ENCODE measurements at regions not wholly inside any gene's neighbourhood (a gene's known extent, or its start where the extent isn't known, plus 50 kb on each side); places are given as distances from the start of the nearest gene placed in this dataset.

DNA sequence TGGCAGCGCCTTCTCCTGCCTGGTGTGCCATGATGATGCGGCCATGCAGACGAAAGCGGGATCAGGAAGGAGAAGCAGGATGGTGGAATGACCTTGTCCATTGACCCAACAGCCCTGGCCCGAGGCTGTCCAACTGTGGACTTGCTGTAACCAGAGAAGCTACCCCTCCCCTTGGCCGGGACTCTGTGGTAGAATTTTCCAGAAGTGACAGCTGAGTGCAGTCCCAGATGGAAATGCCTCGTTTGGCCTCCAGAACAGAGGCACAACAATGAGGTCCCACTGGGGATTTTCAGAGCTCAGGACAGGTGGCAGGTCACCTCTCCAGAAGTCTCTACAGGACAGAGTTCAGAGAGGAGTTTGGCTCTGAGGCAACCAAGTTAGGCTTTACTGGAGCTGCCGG lies 299.2 kb upstream of the CDH4 start:
- Histone ChIP-seq H3K36me3 (no peaks in the 10 kb centered on the region), H3K27ac (no peak overlapping the region), H3K4me3 (no peak overlapping the region), H3K4me1 (no peaks in the 10 kb centered on the region), H3K27me3 (peaks cover 17% of the 10 kb centered on the region; the same call in 1 of the 2 replicates), H3K9me3 (replicated peaks) (no peaks in the 10 kb centered on the region)
- DNase-seq: no peak

DNA sequence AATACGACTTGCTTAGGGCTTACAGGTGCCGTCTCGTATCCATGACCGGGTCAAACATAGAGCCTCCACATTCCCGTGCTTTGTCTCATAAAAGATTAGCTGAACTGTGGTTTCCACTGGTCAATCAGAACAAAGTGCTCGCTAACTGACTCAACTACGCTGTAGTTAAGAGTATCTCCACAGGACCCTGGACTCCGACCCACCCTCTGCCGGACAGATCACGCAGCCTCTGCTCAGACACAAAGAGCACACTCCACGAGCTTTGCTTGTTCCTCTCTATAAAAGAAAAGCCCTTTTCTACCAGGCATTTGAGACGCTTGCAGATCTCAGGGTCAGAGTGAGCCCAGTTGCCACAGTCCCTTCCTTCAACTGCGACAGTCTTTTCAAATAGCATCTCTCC lies 298.7 kb upstream of the CDH4 start:
- no peak overlapping the region for H3K4me3 ChIP-seq
- H3K36me3 ChIP-seq: no peaks in the 10 kb centered on the region
- DNase-seq: no peak
- no peaks in the 10 kb centered on the region for H3K9me3 ChIP-seq (replicated peaks)
- peaks cover 17% of the 10 kb centered on the region; the same call in 1 of the 2 replicates for H3K27me3 ChIP-seq
- no peak overlapping the region for H3K27ac ChIP-seq
- H3K4me1 ChIP-seq: no peaks in the 10 kb centered on the region

DNA sequence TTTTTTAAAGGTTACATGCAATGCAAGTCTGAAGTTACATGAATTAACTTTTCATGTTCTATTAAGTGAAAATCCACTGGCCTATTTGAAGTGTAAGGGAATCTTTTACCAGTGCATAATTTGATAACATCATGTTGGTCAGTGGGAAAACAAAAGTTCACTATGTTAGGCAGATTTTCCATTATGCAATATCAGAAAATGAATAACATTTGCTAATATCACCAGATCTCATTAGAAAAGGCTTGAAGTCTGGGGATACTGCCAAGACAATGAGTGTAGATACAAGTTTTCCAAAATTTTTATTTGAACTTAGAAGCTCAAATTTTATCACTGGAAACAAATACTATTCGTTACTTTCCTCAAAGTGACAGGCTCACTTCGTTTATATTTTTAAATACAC lies 296.4 kb upstream of the CDH4 start:
- H3K27ac ChIP-seq: no peak overlapping the region
- peaks cover 13% of the 10 kb centered on the region; the same call in 1 of the 2 replicates for H3K27me3 ChIP-seq

DNA sequence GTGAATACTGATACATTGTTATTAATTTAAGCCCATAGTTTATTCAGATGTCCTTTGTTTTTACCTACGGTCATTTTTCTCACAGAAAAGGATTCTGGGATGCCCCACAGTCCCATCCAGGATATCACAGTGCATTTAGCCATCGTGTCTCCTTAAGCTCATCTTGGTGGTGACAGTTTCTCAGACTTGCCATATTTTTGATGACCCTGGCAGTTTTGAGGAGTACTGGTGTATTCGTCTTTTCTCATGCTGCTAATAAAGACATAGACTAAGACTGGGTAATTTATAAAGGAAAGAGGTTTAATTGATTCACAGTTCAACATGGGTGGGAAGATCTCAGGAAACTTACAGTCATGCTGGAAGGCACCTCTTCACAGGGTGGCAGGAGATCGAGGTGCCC lies 295.9 kb upstream of the CDH4 start:
- Histone ChIP-seq H3K27me3 (peaks cover 8% of the 10 kb centered on the region; the same call in 1 of the 2 replicates), H3K9me3 (replicated peaks) (no peaks in the 10 kb centered on the region), H3K4me3 (no peak overlapping the region), H3K36me3 (no peaks in the 10 kb centered on the region), H3K4me1 (no peaks in the 10 kb centered on the region), H3K27ac (no peak overlapping the region)
- no peak for DNase-seq

More for the DNA sequence above, 296.4 kb upstream of the CDH4 start:
- Histone ChIP-seq H3K4me3 (no peak overlapping the region), H3K9me3 (replicated peaks) (no peaks in the 10 kb centered on the region), H3K4me1 (no peaks in the 10 kb centered on the region), H3K36me3 (no peaks in the 10 kb centered on the region)
- no peak for DNase-seq

DNA sequence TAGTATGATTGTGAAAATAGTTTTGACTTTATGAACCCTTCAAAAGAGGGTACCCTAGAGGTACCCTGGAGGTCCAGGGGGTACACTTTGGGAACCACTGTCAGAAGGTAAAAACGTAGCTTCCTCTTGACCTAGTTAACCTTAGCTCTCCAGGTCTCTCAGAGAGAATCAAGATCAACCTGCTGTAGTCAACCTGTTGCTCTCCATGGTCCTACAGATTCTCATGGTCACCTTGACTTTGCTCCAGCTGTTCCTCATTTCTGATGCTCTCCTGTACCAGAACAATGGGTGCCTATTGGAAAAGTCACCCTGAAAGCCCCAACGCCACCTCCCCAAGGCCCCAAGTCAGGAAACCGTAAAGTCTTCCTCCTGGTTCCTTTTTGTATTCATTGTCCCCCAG lies 294.4 kb upstream of the CDH4 start:
- Histone ChIP-seq H3K9me3 (replicated peaks) (no peaks in the 10 kb centered on the region), H3K27ac (no peak overlapping the region), H3K36me3 (no peaks in the 10 kb centered on the region), H3K27me3 (peaks cover 9% of the 10 kb centered on the region; the same call in 1 of the 2 replicates), H3K4me1 (no peaks in the 10 kb centered on the region), H3K4me3 (no peak overlapping the region)
- no peak for DNase-seq

DNA sequence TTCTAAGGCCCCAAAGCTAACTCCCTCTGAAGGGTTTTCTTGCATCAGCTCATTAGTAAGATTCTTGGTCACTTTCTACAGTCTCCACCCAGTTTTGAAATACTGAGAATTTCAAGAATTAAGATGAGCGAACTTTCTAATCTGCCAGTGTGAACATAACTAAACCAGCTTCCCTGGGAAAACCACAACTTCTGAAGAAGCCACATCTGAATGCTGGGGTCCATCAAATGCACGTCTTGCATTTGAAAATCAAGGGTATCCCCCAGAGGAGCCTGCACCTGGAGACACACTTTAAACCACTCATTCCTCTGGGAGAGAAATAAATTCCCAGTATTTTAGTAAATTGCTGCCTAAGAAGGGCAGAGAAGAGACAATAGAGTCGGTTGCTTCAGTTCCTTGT lies 292.1 kb upstream of the CDH4 start:
- DNase-seq: no peak

DNA sequence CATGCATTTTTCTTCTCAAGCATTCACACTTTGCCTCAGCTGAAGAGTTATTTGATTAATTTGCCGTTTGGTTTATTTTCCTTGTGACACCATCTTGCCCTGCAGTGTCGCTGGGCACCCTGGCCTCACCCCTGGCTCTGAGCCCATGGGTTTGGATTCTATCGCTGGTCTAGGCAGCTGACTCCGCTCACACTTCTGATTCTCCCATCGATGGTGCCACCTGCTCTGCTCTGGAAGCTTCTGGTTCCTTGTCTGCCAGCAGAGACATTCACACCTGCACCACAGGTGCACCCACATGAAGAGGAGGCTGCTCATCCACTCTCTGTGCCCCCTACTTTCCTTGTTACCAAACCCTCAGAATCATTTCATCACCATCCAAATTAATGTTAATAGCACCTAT lies 291.6 kb upstream of the CDH4 start:
- H3K4me3 ChIP-seq: no peak overlapping the region
- H3K27me3 ChIP-seq: peaks cover 4% of the 10 kb centered on the region; the same call in 1 of the 2 replicates
- H3K4me1 ChIP-seq: no peaks in the 10 kb centered on the region
- DNase-seq: no peak
- no peaks in the 10 kb centered on the region for H3K9me3 ChIP-seq (replicated peaks)
- no peak overlapping the region for H3K27ac ChIP-seq
- no peaks in the 10 kb centered on the region for H3K36me3 ChIP-seq

More for the DNA sequence above, 292.1 kb upstream of the CDH4 start:
- Histone ChIP-seq H3K4me1 (no peaks in the 10 kb centered on the region), H3K27ac (no peak overlapping the region), H3K9me3 (replicated peaks) (no peaks in the 10 kb centered on the region), H3K27me3 (peaks cover 4% of the 10 kb centered on the region; the same call in 1 of the 2 replicates), H3K36me3 (no peaks in the 10 kb centered on the region), H3K4me3 (no peak overlapping the region)

DNA sequence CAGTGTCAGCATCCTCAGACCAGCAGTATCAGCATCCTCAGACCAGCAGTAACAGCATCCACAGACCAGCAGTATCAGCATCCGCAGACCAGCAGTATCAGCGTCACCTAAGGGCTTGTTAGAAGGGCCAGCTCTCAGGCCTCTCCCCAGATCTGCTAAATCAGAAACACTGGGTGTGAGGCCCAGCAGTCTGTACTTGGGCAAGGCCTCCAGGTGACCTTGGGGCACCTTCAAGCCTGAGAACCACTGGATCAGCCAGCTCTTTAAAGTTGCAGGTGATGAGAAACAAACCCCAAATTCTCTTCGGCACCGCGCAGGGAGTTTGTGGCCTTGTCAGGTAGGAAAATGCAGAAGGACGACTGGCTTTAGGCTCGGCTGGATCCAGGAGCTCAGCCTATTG lies 290.5 kb upstream of the CDH4 start:
- Histone ChIP-seq H3K4me3 (no peak overlapping the region), H3K27me3 (peaks cover 8% of the 10 kb centered on the region; the same call in 1 of the 2 replicates), H3K27ac (no peak overlapping the region), H3K9me3 (replicated peaks) (no peaks in the 10 kb centered on the region), H3K4me1 (no peaks in the 10 kb centered on the region), H3K36me3 (no peaks in the 10 kb centered on the region)
- DNase-seq: no peak

DNA sequence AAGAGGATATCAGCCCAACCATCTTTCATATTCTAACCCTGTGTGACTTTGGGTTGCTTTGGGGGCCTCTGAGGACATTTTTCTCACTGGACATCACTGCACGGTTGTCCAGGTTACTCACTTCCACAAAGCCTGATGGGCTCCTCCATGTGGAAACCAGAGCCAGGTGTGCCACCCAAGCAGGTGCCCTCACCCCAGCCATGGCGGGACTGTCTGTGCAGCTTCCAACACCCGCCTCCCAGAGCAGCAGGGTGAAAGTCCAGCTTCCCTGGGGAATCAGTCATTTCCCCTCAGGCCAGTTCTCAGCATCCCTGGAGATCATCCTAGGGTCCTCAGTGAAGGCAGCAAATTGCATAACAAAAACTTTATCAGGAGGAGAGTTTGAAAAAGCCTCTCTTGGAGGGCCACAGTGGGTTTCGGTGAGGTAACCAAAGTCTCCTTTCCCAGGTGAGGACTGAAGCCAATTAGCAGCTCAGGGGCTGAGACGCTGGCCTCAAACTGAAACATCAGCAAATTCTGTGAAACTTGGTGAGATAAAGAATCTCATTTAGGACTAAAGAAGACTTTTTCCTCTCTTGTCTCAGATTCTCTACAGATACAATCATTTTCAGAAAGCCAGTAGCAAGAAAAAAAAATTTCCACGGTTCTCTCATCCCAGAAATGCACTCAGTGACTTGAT lies 289.6 kb upstream of the CDH4 start:
- H3K36me3 ChIP-seq: no peaks in the 10 kb centered on the region
- no peaks in the 10 kb centered on the region for H3K4me1 ChIP-seq
- H3K4me3 ChIP-seq: no peak overlapping the region
- no peaks in the 10 kb centered on the region for H3K9me3 ChIP-seq (replicated peaks)
- no peak overlapping the region for H3K27ac ChIP-seq
- DNase-seq: no peak
- peaks cover 13% of the 10 kb centered on the region; the same call in 1 of the 2 replicates for H3K27me3 ChIP-seq

DNA sequence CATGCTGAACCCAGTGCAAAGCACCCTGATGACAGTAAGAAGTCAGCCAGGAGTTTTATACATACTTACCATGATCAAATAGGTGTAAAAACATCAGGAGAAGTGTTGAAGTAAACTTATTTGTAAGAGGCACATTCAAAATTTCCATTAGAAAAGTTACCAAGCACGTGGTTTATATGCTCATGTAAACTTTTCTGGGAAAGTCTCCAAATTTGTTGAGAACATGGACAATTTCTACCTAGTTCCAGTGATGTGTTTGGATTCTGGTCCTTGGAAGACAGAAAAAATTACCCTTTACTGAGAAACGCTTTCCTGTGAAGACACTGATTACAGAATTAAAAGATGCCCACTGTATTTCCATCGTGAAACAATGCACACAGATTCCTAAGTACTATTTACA lies 288.9 kb upstream of the CDH4 start:
- peaks cover 13% of the 10 kb centered on the region; the same call in 1 of the 2 replicates for H3K27me3 ChIP-seq
- no peak overlapping the region for H3K4me3 ChIP-seq
- DNase-seq: no peak
- no peak overlapping the region for H3K27ac ChIP-seq
- no peaks in the 10 kb centered on the region for H3K36me3 ChIP-seq
- H3K9me3 ChIP-seq (replicated peaks): no peaks in the 10 kb centered on the region
- H3K4me1 ChIP-seq: no peaks in the 10 kb centered on the region

DNA sequence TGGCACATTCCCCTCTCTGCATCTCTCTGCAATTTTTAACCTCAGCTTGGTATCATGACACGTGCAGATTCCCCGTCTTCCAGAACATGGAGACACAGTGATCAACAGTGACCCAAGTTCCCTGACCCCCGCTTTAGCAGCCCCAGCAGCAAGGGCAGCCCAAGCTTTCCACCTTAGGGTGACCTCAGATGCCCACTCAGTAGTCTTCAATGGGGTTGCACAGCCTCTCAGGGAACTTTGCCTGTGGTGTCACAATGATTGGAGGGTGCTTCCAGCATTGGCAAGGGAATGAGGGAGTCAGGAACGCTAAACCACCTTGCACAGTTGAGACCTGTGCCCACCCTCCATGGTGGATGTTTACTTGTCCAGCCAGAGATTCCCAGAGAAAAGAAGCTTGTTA lies 287.1 kb upstream of the CDH4 start:
- Histone ChIP-seq H3K4me3 (no peak overlapping the region), H3K27me3 (peaks cover 13% of the 10 kb centered on the region), H3K9me3 (replicated peaks) (no peaks in the 10 kb centered on the region), H3K4me1 (no peaks in the 10 kb centered on the region), H3K27ac (no peak overlapping the region), H3K36me3 (no peaks in the 10 kb centered on the region)
- no peak for DNase-seq

DNA sequence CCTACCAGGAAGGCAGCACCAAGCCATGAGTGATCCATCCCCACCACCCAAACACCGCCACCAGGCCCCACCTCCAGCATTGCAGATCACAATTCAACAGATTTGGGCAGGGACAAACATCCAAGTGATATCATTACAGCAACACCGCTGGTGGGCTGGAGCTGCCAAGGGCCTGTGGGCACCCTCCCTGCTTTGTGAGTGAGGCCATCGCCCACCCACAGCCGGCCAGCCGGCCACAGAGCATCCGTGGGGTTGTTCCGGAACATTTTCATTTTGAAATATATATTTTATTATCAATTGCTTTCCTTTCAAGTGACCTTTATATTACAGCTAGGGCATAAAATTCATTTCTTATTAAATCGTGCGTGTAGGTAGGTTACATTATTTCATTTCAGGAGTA lies 286.0 kb upstream of the CDH4 start:
- no peak overlapping the region for H3K4me3 ChIP-seq
- no peak overlapping the region for H3K27ac ChIP-seq
- H3K4me1 ChIP-seq: no peaks in the 10 kb centered on the region
- H3K9me3 ChIP-seq (replicated peaks): no peaks in the 10 kb centered on the region
- H3K27me3 ChIP-seq: peaks cover 17% of the 10 kb centered on the region
- no peak for DNase-seq
- H3K36me3 ChIP-seq: no peaks in the 10 kb centered on the region

DNA sequence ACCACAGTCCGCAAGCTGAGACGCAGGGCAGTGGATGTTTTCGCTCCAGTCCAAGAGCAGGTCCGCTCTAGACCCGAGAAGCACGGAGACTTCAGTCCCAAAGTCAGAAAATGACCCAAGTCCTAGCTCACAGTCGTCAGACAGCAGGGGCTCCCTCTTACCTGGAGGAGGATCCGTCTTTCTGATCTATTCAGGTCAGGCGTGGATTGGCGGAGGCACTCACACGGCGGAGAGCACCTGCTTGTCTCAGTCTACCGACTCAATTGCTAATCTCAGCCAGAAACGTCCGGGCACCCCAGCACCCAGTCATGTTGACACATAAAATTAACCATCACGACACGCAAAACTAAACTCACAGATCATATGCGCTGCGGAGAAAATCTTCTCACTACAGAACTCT lies 285.3 kb upstream of the CDH4 start:
- H3K4me1 ChIP-seq: no peaks in the 10 kb centered on the region
- peaks cover 23% of the 10 kb centered on the region for H3K27me3 ChIP-seq
- H3K9me3 ChIP-seq (replicated peaks): no peaks in the 10 kb centered on the region
- no peak for DNase-seq
- H3K36me3 ChIP-seq: no peaks in the 10 kb centered on the region
- H3K27ac ChIP-seq: no peak overlapping the region
- H3K4me3 ChIP-seq: no peak overlapping the region

DNA sequence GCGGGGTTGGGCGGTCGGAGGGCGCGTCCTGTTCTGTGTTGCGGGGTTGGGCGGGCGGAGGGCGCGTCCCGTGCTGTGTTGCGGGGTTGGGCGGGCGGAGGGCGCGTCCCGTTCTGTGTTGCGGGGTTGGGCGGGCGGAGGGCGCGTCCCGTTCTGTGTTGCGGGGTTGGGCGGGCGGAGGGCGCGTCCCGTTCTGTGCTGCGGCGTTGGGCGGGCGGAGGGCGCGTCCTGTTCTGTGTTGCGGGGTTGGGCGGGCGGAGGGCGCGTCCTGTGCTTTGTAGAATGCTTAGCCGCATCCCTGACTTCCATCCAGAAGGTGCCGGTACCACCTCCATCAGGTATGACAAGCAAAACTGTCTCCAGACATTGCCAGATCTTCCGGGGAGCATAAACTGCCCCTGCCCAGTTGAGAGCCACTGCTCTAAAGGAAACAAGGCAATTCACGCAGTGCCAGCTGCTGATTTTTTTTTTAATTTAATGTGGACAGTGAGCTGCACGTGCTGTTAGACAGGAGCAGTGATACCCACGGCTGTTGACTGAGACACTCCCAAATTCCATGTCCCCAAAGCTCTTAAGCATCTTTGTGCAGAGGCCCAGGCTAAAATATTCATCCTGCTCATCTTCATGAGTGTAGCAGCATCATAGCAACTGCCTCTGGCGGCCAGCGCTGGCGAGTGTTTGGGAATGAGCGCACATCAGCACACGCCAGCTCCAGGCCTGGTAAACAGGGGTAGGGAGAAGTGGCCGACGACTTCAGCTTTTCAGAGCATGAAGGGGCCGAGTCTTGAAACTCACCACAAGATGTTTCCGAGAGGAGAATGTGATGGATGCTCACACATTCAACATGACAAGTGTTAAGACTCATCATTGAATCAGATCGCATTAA lies 284.4 kb upstream of the CDH4 start:
- no peaks in the 10 kb centered on the region for H3K36me3 ChIP-seq
- no peaks in the 10 kb centered on the region for H3K9me3 ChIP-seq (replicated peaks)
- no peak for DNase-seq
- no peak overlapping the region for H3K27ac ChIP-seq
- H3K27me3 ChIP-seq: peaks cover 26% of the 10 kb centered on the region
- H3K4me1 ChIP-seq: no peaks in the 10 kb centered on the region
- no peak overlapping the region for H3K4me3 ChIP-seq
